Neural cell (in vitro differentiated cells): ENCODE measurements at regions not wholly inside any gene's neighbourhood (a gene's known extent, or its start where the extent isn't known, plus 50 kb on each side); places are given as distances from the start of the nearest gene placed in this dataset.

ENCODE experiments used
- H2AFZ ChIP-seq: fragments of 200-600, 300-800 bp; sonication (generic), shearing (Covaris generic); 2 replicates; pipeline ENCODE4 v1.6.0; 2014; ENCODE audit warnings: low read depth, mild to moderate bottlenecking, antibody characterized with exemption, low read length, moderate library complexity
- H3F3A ChIP-seq: fragments of 200-600 bp; shearing (Covaris generic); 2 replicates; pipeline ENCODE4 v1.6.1; 2016; ENCODE audit warnings: mild to moderate bottlenecking, moderate library complexity, mixed read lengths, antibody characterized with exemption, low read length; ENCODE audit not compliant: insufficient read depth, poor library complexity, severe bottlenecking
- H3K27ac ChIP-seq: fragments of 200-600, 300-800 bp; sonication (generic), shearing (Covaris generic); 2 replicates; pipeline ENCODE4 v1.5.1; 2014; ENCODE audit warnings: mild to moderate bottlenecking, low read length, moderate library complexity
- H3K27me3 ChIP-seq: fragments of 300-800, 200-600 bp; sonication (generic), shearing (Covaris generic); 2 replicates; pipeline ENCODE4 v1.6.0; 2014; ENCODE audit warnings: mild to moderate bottlenecking, low read depth, low read length, moderate library complexity; ENCODE audit not compliant: insufficient read depth
- H3K36me3 ChIP-seq: fragments of 300-800, 200-600 bp; sonication (generic), shearing (Covaris generic); 2 replicates; pipeline ENCODE4 v1.5.1; 2014; ENCODE audit warnings: mild to moderate bottlenecking, antibody characterized with exemption, low read length, moderate library complexity; ENCODE audit not compliant: insufficient read depth
- H3K4me2 ChIP-seq: fragments of 300-800, 200-600 bp; sonication (generic), shearing (Covaris generic); 2 replicates; pipeline ENCODE4 v1.6.0; 2014; ENCODE audit warnings: mild to moderate bottlenecking, low read length
- H3K4me3 ChIP-seq: fragments of 300-800, 200-600 bp; sonication (generic), shearing (Covaris generic); 2 replicates; pipeline ENCODE4 v1.5.1; 2014; ENCODE audit warnings: mild to moderate bottlenecking, low read length, moderate library complexity
- H3K79me2 ChIP-seq: fragments of 200-600 bp; shearing (Covaris generic); replicated peaks from 2 replicates; pipeline ENCODE4 v1.6.0; 2014; ENCODE audit warnings: mild to moderate bottlenecking, low read length, moderate library complexity; ENCODE audit not compliant: insufficient read depth
- H3K9ac ChIP-seq: fragments of 300-800, 200-600 bp; sonication (generic), shearing (Covaris generic); 2 replicates; pipeline ENCODE4 v1.6.1; 2016; ENCODE audit warnings: mild to moderate bottlenecking, low read length, mixed read lengths
- H3K9me2 ChIP-seq: fragments of 200-600 bp; shearing (Covaris generic); 2 replicates; pipeline ENCODE4 v1.6.1; 2016; ENCODE audit warnings: mild to moderate bottlenecking, low read length, mixed read lengths; ENCODE audit not compliant: insufficient read depth
- H3K9me3 ChIP-seq: fragments of 200-600, 300-800 bp; sonication (generic), shearing (Covaris generic); 2 replicates; pipeline ENCODE4 v1.6.1; 2016; ENCODE audit warnings: mild to moderate bottlenecking, mixed run types, low read length, moderate library complexity, mixed read lengths
- H4K20me1 ChIP-seq: fragments of 200-600 bp; shearing (Covaris generic); 2 replicates; pipeline ENCODE4 v1.6.1; 2016; ENCODE audit warnings: mild to moderate bottlenecking, mixed run types; ENCODE audit not compliant: insufficient read depth
- CTCF ChIP-seq: fragments of 450-650 bp; IDR thresholded peaks from 2 replicates; pipeline ENCODE4 v1.5.1; 2014; ENCODE audit warnings: antibody characterized with exemption, mild to moderate bottlenecking, moderate library complexity; ENCODE audit not compliant: poor library complexity, severe bottlenecking
- EP300 ChIP-seq: fragments of 450-650 bp; conservative IDR thresholded peaks from 2 replicates; pipeline ENCODE4 v1.6.1; 2014; ENCODE audit warnings: antibody characterized with exemption, mild to moderate bottlenecking, moderate library complexity; ENCODE audit not compliant: poor library complexity, severe bottlenecking
- EZH2 ChIP-seq: fragments of 200-600, 300-800 bp; shearing (Covaris generic), sonication (generic); IDR thresholded peaks from 2 replicates; pipeline ENCODE4 v1.6.1; 2014; ENCODE audit warnings: antibody characterized with exemption, low read length, borderline replicate concordance, mild to moderate bottlenecking; ENCODE audit not compliant: insufficient read depth, poor library complexity, severe bottlenecking
- MXI1 ChIP-seq: fragments of 450-650 bp; conservative IDR thresholded peaks from 2 replicates; pipeline ENCODE4 v1.6.1; 2014; ENCODE audit warnings: antibody characterized with exemption, mild to moderate bottlenecking; ENCODE audit not compliant: poor library complexity, severe bottlenecking
- POLR2AphosphoS5 ChIP-seq: IDR thresholded peaks from 2 replicates; pipeline ENCODE4 v1.6.1; 2012
- RAD21 ChIP-seq: fragments of 450-650 bp; conservative IDR thresholded peaks from 2 replicates; pipeline ENCODE4 v1.6.1; 2014; ENCODE audit warnings: antibody characterized with exemption, mild to moderate bottlenecking, moderate library complexity
- SMC3 ChIP-seq: fragments of 450-650 bp; conservative IDR thresholded peaks from 2 replicates; pipeline ENCODE4 v1.6.1; 2014; ENCODE audit warnings: antibody characterized with exemption, mild to moderate bottlenecking, moderate library complexity; ENCODE audit not compliant: poor library complexity
- TAF1 ChIP-seq: IDR thresholded peaks from 2 replicates; pipeline ENCODE4 v1.6.1; 2012; ENCODE audit warnings: low read depth
- TF ChIP-seq, protein P1 (sequence below): IDR thresholded peaks from 2 replicates; pipeline ENCODE4 v1.6.1; 2012; ENCODE audit warnings: borderline replicate concordance

DNA sequence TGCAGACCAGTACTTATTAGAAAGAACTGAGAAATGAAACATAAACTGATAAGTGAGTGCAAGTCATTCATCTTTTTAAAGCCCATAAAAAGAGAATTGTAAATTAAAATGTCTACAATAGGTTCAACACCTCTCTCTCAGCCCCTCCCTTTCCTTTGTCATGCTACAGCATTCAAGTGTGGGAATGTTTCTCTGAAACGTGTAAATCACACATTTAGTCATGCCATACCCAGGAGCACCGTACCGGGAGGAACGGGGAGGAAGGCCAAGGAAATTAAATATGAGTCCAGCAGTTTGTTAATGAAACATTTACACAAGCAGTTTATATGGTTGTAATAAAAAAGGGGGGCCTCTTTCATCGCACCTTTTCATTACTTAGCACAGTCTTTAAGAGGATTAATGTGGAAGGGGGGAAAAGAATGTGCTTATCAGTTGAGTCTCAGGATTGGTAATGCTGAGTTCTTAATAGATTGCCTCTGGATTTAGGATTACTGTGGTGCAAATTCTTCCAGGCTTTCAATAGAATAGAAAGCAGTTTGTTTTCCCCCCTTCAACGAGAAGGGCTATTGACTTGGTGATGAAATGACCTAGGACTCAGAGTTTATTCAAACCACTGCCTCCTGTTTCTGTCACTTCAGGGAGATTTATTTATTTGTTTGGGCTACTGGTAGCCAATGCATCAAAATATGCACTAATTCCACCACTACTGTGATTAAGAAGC is 176.0 kb upstream of the ZNF608 start:
- no peak overlapping the region for H2AFZ ChIP-seq
- H3F3A ChIP-seq, result peaks cover 5% of the 10 kb centered on the region
- H3K9ac ChIP-seq, result no peak overlapping the region
- no peak overlapping the region for H3K4me3 ChIP-seq
- no peaks in the 10 kb centered on the region for H3K36me3 ChIP-seq
- no peaks in the 10 kb centered on the region for H3K79me2 ChIP-seq
- no peak for TF ChIP-seq SMC3
- TF ChIP-seq, protein P1, sequence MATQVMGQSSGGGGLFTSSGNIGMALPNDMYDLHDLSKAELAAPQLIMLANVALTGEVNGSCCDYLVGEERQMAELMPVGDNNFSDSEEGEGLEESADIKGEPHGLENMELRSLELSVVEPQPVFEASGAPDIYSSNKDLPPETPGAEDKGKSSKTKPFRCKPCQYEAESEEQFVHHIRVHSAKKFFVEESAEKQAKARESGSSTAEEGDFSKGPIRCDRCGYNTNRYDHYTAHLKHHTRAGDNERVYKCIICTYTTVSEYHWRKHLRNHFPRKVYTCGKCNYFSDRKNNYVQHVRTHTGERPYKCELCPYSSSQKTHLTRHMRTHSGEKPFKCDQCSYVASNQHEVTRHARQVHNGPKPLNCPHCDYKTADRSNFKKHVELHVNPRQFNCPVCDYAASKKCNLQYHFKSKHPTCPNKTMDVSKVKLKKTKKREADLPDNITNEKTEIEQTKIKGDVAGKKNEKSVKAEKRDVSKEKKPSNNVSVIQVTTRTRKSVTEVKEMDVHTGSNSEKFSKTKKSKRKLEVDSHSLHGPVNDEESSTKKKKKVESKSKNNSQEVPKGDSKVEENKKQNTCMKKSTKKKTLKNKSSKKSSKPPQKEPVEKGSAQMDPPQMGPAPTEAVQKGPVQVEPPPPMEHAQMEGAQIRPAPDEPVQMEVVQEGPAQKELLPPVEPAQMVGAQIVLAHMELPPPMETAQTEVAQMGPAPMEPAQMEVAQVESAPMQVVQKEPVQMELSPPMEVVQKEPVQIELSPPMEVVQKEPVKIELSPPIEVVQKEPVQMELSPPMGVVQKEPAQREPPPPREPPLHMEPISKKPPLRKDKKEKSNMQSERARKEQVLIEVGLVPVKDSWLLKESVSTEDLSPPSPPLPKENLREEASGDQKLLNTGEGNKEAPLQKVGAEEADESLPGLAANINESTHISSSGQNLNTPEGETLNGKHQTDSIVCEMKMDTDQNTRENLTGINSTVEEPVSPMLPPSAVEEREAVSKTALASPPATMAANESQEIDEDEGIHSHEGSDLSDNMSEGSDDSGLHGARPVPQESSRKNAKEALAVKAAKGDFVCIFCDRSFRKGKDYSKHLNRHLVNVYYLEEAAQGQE, result no peak
- no peak for TF ChIP-seq POLR2AphosphoS5
- TF ChIP-seq EZH2, result no peak
- no peak for TF ChIP-seq MXI1
- TF ChIP-seq EP300, result no peak
- no peak for TF ChIP-seq RAD21
- TF ChIP-seq TAF1, result no peak
- no peak for TF ChIP-seq CTCF
- H3K27me3 ChIP-seq, result no peaks in the 10 kb centered on the region
- H3K27ac ChIP-seq, result peak overlapping the region; percentile 18
- H3K9me3 ChIP-seq, result no peaks in the 10 kb centered on the region
- no peaks in the 10 kb centered on the region for H4K20me1 ChIP-seq
- no peaks in the 10 kb centered on the region for H3K9me2 ChIP-seq
- no peak overlapping the region for H3K4me2 ChIP-seq

- no peaks in the 10 kb centered on the region for H3K9me2 ChIP-seq
- H3K4me3 ChIP-seq, result no peak overlapping the region
- H3K79me2 ChIP-seq, result no peaks in the 10 kb centered on the region
- TF ChIP-seq POLR2AphosphoS5, result peak; percentile 97
- TF ChIP-seq EZH2, result no peak
- peak; percentile 20 for TF ChIP-seq MXI1
- TF ChIP-seq TAF1, result no peak
- peak; percentile 41 for TF ChIP-seq RAD21
- peak; percentile 53 for TF ChIP-seq SMC3
- no peak for TF ChIP-seq CTCF
- TF ChIP-seq, protein P1, result peak; percentile 63
- peak; percentile 88 for TF ChIP-seq EP300
- peak overlapping the region; percentile 18 for H3K27ac ChIP-seq
- no peak overlapping the region for H3K4me2 ChIP-seq
- peaks cover 5% of the 10 kb centered on the region for H3F3A ChIP-seq
- H3K27me3 ChIP-seq, result no peaks in the 10 kb centered on the region
- H4K20me1 ChIP-seq, result no peaks in the 10 kb centered on the region
- H2AFZ ChIP-seq, result no peak overlapping the region
- H3K9ac ChIP-seq, result no peak overlapping the region
- no peaks in the 10 kb centered on the region for H3K36me3 ChIP-seq
- H3K9me3 ChIP-seq, result no peaks in the 10 kb centered on the region
Observed at GRCh38 chr5:124923131-124923530, 176.7 kb upstream of the ZNF608 start.
